CD4-positive, alpha-beta T cell treated with Interleukin-17A for 4 hours (primary cell): ENCODE measurements at regions not wholly inside any gene's neighbourhood (a gene's known extent, or its start where the extent isn't known, plus 50 kb on each side); places are given as distances from the start of the nearest gene placed in this dataset.
A peak's percentile ranks its signal among the peaks of the same experiment; 100 is the strongest.

ENCODE experiments used
- DNase-seq: peaks from one replicate; pipeline ENCODE4 v3.0.0-alpha.2; 2020; ENCODE audit warnings: mixed read lengths

GRCh38 chr2:60659026-60659425, 97.0 kb upstream of the PAPOLG start:
- no peak for DNase-seq

- no peak for DNase-seq
Measured at GRCh38 chr2:60661073-60661738, 94.9 kb upstream of the PAPOLG start.

GRCh38 chr2:60662781-60663180, 93.3 kb upstream of the PAPOLG start:
- DNase-seq = no peak

GRCh38 chr2:60671966-60672365, 84.1 kb upstream of the PAPOLG start:
- DNase-seq = no peak

GRCh38 chr2:60674524-60675165, 81.4 kb upstream of the PAPOLG start:
- DNase-seq = peak; percentile 83

GRCh38 chr2:60675301-60675700, 80.8 kb upstream of the PAPOLG start:
- no peak for DNase-seq

- no peak for DNase-seq
Measured at GRCh38 chr2:60676706-60677330, 79.2 kb upstream of the PAPOLG start.

GRCh38 chr2:60677356-60677755, 78.7 kb upstream of the PAPOLG start:
- no peak for DNase-seq

GRCh38 chr2:60678551-60678950, 77.5 kb upstream of the PAPOLG start:
- DNase-seq = no peak

GRCh38 chr2:60679036-60679780, 76.9 kb upstream of the PAPOLG start:
- no peak for DNase-seq

GRCh38 chr2:60693551-60693950, 62.5 kb upstream of the PAPOLG start:
- no peak for DNase-seq

GRCh38 chr2:60695793-60696192, 60.3 kb upstream of the PAPOLG start:
- no peak for DNase-seq

- DNase-seq = no peak
Measured at GRCh38 chr2:60699617-60700016, 56.5 kb upstream of the PAPOLG start.

- no peak for DNase-seq
Measured at GRCh38 chr2:60706021-60706420, 50.0 kb upstream of the PAPOLG start.
